DND-41 (cell line): ENCODE measurements at regions not wholly inside any gene's neighbourhood (a gene's known extent, or its start where the extent isn't known, plus 50 kb on each side); places are given as distances from the start of the nearest gene placed in this dataset.

Source experiments
- CTCF ChIP-seq: IDR thresholded peaks from 2 replicates; pipeline ENCODE4 v1.5.1; 2012; ENCODE audit warnings: borderline replicate concordance, low read length, moderate library complexity, mild to moderate bottlenecking; ENCODE audit not compliant: poor library complexity, severe bottlenecking; ENCODE audit errors: extremely low read depth
- EZH2 ChIP-seq: IDR thresholded peaks from 3 replicates; pipeline ENCODE4 v1.6.1; 2012; ENCODE audit warnings: borderline replicate concordance, low read depth, mild to moderate bottlenecking, moderate library complexity, low read length, inconsistent platforms; ENCODE audit not compliant: severe bottlenecking

DNA sequence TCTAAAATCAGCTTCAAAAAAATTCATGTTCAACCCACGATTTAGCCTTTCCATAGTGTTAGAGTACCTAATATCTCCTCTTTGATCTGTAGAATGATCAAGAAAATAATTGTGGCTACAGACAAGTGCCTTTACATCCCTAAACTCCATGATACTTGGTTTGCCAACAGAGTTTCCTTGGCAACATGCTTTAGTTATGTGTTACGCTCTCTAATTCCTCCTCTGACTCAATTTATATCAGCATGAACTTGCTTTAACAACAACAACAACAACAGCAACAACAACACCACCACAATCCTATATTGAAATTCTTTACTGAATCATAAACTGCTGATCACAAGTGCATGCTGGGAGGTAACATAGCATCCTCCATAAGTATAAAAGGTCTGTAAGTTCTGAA lies 757.8 kb downstream of the CDH11 start:
- TF ChIP-seq CTCF = no peak
- no peak for TF ChIP-seq EZH2
